ENCODE measurements at regions not wholly inside any gene's neighbourhood (a gene's known extent, or its start where the extent isn't known, plus 50 kb on each side); places are given as distances from the start of the nearest gene placed in this dataset.

- CTCF ChIA-PET: no interaction called here
- H3K4me1 ChIP-seq (ENCODE audit: control insufficient read depth in 2 of 2, insufficient read depth in 2 of 2, low read length in 2 of 2): no peaks in the 10 kb centered on the region
- H3K36me3 ChIP-seq (replicated peaks in 1 of 2; ENCODE audit: control extremely low read depth in 1 of 2, control insufficient read depth in 1 of 2, extremely low read depth in 1 of 2, insufficient read depth in 2 of 2, low read length in 1 of 2): no peaks in the 10 kb centered on the region
- DNase-seq: no peak
- no peaks in the 10 kb centered on the region for H3K4me1 Mint-ChIP-seq
- ATAC-seq (ENCODE audit: low read depth): no peak
- TF ChIP-seq CTCF (IDR thresholded peaks at IDR 0.05) (no peak), EZH2 (IDR thresholded peaks at IDR 0.05; ENCODE audit: borderline replicate concordance, insufficient read depth, low read depth, low read length, poor library complexity, severe bottlenecking) (no peak)
- POLR2A ChIA-PET: no interaction called here
- peaks cover 0 to 2% (median 0%) of the 10 kb centered on the region in 3 donors for H3K9me3 ChIP-seq (ENCODE audit: control extremely low read depth in 1 of 3, control insufficient read depth in 2 of 3, insufficient read depth in 1 of 3, low read length in 2 of 3)
- H3K9me3 Mint-ChIP-seq (ENCODE audit: insufficient read depth): peaks cover 4% of the 10 kb centered on the region
- no peaks in the 10 kb centered on the region for H3K27me3 ChIP-seq (replicated peaks in 1 of 4; ENCODE audit: control extremely low read depth in 1 of 4, control insufficient read depth in 3 of 4, insufficient read depth in 4 of 4, low read length in 3 of 4)
- intact Hi-C loops (cut with micrococcal nuclease): no loop called here
- 100% methylated on average over 1 of the region's 2 CpGs for WGBS (ENCODE audit: insufficient coverage)
- no peaks in the 10 kb centered on the region for H3K79me2 ChIP-seq (ENCODE audit: control insufficient read depth, insufficient read depth, low read length)
- H3K27ac ChIP-seq (ENCODE audit: low read length in 2 of 2): no peak overlapping the region
- H3K27me3 Mint-ChIP-seq: no peaks in the 10 kb centered on the region
- no peak overlapping the region for H3K9ac ChIP-seq (ENCODE audit: low read length)
- H2AFZ ChIP-seq (ENCODE audit: insufficient read depth, low read depth, low read length, poor library complexity, severe bottlenecking): no peak overlapping the region
- H3K27ac Mint-ChIP-seq: no peak overlapping the region
- H3K4me3 Mint-ChIP-seq: no peak overlapping the region
- H3K4me3 ChIP-seq (ENCODE audit: control extremely low read depth in 1 of 5, extremely low read depth in 1 of 5, insufficient read depth in 1 of 5, low read depth in 2 of 5, low read length in 4 of 5): no peak overlapping the region
- no peak overlapping the region for H3K4me2 ChIP-seq (replicated peaks; ENCODE audit: low read depth, low read length, poor library complexity, severe bottlenecking)
- H4K20me1 ChIP-seq (ENCODE audit: control insufficient read depth, insufficient read depth, low read length, poor library complexity, severe bottlenecking): no peaks in the 10 kb centered on the region
These were observed 76.6 kb upstream of the CXXC4 start for GRCh38 chr4:104571341-104571740.

GRCh38 chr4:104574371-104574770, 79.7 kb upstream of the CXXC4 start:
- POLR2A ChIA-PET: no interaction called here
- no peak overlapping the region for H3K4me3 Mint-ChIP-seq

More at GRCh38 chr4:104574371-104574770, 79.7 kb upstream of the CXXC4 start:
- Histone ChIP-seq H3K4me3 (ENCODE audit: control extremely low read depth in 1 of 5, extremely low read depth in 1 of 5, insufficient read depth in 1 of 5, low read depth in 2 of 5, low read length in 4 of 5) (no peak overlapping the region), H4K20me1 (ENCODE audit: control insufficient read depth, insufficient read depth, low read length, poor library complexity, severe bottlenecking) (no peaks in the 10 kb centered on the region), H3K27ac (ENCODE audit: low read length in 2 of 2) (no peak overlapping the region), H3K27me3 (replicated peaks in 1 of 4; ENCODE audit: control extremely low read depth in 1 of 4, control insufficient read depth in 3 of 4, insufficient read depth in 4 of 4, low read length in 3 of 4) (no peaks in the 10 kb centered on the region), H3K9ac (ENCODE audit: low read length) (no peak overlapping the region), H3K4me2 (replicated peaks; ENCODE audit: low read depth, low read length, poor library complexity, severe bottlenecking) (no peak overlapping the region), H3K9me3 (ENCODE audit: control extremely low read depth in 1 of 3, control insufficient read depth in 2 of 3, insufficient read depth in 1 of 3, low read length in 2 of 3) (no peaks in the 10 kb centered on the region), H3K4me1 (ENCODE audit: control insufficient read depth in 2 of 2, insufficient read depth in 2 of 2, low read length in 2 of 2) (no peaks in the 10 kb centered on the region), H3K36me3 (replicated peaks in 1 of 2; ENCODE audit: control extremely low read depth in 1 of 2, control insufficient read depth in 1 of 2, extremely low read depth in 1 of 2, insufficient read depth in 2 of 2, low read length in 1 of 2) (no peaks in the 10 kb centered on the region), H2AFZ (ENCODE audit: insufficient read depth, low read depth, low read length, poor library complexity, severe bottlenecking) (no peak overlapping the region), H3K79me2 (ENCODE audit: control insufficient read depth, insufficient read depth, low read length) (no peaks in the 10 kb centered on the region)
- TF ChIP-seq CTCF (IDR thresholded peaks at IDR 0.05): no peak
- no peak for TF ChIP-seq EZH2 (IDR thresholded peaks at IDR 0.05; ENCODE audit: borderline replicate concordance, insufficient read depth, low read depth, low read length, poor library complexity, severe bottlenecking)
- H3K9me3 Mint-ChIP-seq (ENCODE audit: insufficient read depth): no peaks in the 10 kb centered on the region
- H3K27ac Mint-ChIP-seq: no peak overlapping the region
- no peaks in the 10 kb centered on the region for H3K27me3 Mint-ChIP-seq
- no peaks in the 10 kb centered on the region for H3K4me1 Mint-ChIP-seq
- intact Hi-C loops (cut with micrococcal nuclease): no loop called here
- no peak for ATAC-seq (ENCODE audit: low read depth)
- CTCF ChIA-PET: no interaction called here
- 74% methylated on average over 2 of the region's 4 CpGs for WGBS (ENCODE audit: insufficient coverage)
- DNase-seq: no peak
